GM20000 (cell line): ENCODE measurements at regions not wholly inside any gene's neighbourhood (a gene's known extent, or its start where the extent isn't known, plus 50 kb on each side); places are given as distances from the start of the nearest gene placed in this dataset.

Experiments
- DNase-seq: peaks from one replicate; pipeline ENCODE4 v3.0.0; 2012; ENCODE audit warnings: low spot score
- TF ChIP-seq, protein P1 (sequence below): IDR thresholded peaks from 2 replicates; pipeline ENCODE4 v1.5.1; 2012; ENCODE audit warnings: mild to moderate bottlenecking, control low read depth; ENCODE audit errors: extremely low read depth, missing control alignments

DNA sequence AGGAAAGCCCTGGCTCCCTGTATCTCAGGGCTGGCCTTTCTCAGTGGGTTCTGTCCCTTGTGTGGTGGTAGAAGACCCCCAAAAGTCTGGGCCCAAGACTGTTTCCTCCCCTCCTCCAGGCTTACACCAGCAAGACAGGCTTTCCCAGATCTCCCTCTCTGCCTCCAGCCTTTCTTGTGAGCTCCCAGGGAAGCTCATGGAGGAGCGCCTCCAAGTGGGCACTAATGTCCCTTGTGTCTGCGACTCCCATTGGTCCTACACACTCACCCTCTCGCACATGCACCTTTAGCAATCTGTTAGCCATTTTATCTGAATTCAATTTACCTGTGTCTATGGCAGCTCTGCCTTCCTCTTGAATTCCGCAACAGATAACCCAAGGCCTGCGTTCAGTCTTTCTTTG is 251.1 kb upstream of the CAND1 start:
- TF ChIP-seq, protein P1, sequence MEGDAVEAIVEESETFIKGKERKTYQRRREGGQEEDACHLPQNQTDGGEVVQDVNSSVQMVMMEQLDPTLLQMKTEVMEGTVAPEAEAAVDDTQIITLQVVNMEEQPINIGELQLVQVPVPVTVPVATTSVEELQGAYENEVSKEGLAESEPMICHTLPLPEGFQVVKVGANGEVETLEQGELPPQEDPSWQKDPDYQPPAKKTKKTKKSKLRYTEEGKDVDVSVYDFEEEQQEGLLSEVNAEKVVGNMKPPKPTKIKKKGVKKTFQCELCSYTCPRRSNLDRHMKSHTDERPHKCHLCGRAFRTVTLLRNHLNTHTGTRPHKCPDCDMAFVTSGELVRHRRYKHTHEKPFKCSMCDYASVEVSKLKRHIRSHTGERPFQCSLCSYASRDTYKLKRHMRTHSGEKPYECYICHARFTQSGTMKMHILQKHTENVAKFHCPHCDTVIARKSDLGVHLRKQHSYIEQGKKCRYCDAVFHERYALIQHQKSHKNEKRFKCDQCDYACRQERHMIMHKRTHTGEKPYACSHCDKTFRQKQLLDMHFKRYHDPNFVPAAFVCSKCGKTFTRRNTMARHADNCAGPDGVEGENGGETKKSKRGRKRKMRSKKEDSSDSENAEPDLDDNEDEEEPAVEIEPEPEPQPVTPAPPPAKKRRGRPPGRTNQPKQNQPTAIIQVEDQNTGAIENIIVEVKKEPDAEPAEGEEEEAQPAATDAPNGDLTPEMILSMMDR: no peak
- no peak for DNase-seq

DNA sequence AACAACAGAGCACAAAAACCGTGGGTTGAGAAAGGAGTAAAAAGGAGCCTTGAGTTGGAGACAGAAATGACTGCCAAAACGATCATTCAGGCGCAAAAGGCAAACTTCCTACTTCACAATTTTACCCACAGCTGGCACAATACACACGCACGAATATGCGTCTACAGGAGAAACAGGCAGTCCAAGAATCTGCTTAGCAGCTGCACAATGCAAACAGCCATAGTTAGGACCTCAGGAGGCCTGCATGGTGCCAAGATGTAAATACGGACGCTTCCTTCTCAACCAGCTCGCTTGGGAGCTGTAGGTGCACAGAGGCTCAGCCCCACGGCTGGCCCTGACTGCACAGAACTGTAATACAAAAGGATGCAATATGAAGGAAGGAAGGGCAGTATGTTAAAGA is 250.1 kb upstream of the CAND1 start:
- no peak for DNase-seq
- TF ChIP-seq, protein P1: no peak

- DNase-seq: peak; percentile 46
Observed at GRCh38 chr12:67025543-67026114, 243.5 kb upstream of the CAND1 start.

GRCh38 chr12:67026487-67027246 is 242.5 kb upstream of the CAND1 start:
- DNase-seq: no peak
- TF ChIP-seq, protein P1: no peak

More at GRCh38 chr12:67025543-67026114, 243.5 kb upstream of the CAND1 start:
- TF ChIP-seq, protein P1: peak; percentile 26

DNA sequence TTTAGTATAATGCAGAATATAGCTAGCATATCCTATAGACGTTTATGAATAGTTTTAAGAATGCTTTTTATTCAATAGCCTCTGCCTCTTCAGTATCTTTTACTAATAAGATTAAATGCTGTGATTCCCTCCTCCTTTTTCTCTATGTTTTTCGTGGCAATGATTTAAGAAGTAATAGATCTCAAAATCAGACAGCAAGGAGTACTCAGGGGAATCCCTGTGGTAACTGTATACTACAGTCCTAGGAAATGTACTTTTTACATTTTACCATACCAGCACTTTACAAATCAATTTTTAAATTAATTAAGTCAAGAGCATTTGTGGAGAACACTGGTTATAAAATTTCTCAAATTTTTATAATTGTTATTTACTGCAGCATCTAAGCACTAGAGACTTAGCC is 240.6 kb upstream of the CAND1 start:
- no peak for DNase-seq
- TF ChIP-seq, protein P1: no peak

DNA sequence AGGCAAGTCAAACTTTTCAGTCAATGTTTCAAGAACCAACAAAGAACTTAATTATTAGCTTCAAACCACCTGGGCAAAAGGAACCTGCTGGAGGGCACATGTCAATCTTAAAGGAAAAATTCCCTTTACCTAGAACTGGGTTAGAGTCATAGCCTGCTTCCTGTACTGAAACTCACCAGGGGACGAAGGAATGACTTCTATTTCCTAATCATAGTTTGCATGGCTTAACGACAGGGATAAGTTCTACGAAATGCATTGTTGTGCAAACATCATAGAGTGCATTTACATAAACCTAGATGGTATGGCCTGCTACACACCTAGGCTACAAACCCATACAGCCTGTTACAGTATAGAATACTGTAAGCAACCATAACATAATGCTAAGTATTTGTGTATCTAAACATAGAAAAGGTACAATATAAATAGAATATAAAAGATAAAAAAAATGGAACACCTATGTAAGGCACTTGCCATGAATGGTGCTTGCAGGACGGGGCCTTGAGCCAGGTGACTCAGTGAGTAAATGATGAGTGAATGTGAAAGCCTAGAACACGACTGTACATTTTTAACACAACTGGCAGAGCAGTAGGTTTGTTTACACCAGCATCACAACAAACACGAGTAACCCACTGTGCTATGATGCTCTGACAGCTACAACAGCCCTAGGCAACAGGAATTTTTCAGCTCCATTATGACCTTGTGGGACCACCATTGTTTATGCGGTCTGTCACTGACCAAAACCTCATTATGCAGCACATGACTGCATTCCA is 234.9 kb upstream of the CAND1 start:
- TF ChIP-seq, protein P1: no peak
- DNase-seq: no peak

GRCh38 chr12:67035121-67035520 is 234.0 kb upstream of the CAND1 start:
- DNase-seq: no peak
- TF ChIP-seq, protein P1: no peak
